ENCODE measurements at regions not wholly inside any gene's neighbourhood (a gene's known extent, or its start where the extent isn't known, plus 50 kb on each side); places are given as distances from the start of the nearest gene placed in this dataset.

DNA sequence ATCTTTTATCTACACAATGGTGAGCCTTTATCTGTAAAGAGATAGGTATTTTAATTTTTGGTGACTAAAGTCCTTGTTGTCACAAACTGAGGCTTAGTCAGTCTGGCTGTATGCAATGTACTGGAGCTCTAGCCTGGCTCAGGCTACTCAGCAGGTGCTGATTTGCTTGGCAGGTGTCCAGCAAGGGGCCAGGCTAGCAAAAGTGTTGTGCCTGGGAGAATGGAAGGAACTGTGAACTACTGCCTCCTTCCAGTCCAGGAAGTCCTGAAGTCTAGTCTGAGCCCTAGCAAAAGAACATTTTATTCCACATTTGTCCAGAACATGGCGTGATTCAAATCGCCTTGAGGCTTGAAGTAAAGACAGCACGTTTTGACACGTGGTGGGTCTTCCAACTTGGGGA, 260.5 kb downstream of the CCDC85A start:
- no peaks in the 10 kb centered on the region for H3K27me3 ChIP-seq (replicated peaks; ENCODE audit: control insufficient read depth, insufficient read depth, low read length)
- no peak for DNase-seq (ENCODE audit: extremely low read depth, insufficient read length)
- TF ChIP-seq, protein P1, sequence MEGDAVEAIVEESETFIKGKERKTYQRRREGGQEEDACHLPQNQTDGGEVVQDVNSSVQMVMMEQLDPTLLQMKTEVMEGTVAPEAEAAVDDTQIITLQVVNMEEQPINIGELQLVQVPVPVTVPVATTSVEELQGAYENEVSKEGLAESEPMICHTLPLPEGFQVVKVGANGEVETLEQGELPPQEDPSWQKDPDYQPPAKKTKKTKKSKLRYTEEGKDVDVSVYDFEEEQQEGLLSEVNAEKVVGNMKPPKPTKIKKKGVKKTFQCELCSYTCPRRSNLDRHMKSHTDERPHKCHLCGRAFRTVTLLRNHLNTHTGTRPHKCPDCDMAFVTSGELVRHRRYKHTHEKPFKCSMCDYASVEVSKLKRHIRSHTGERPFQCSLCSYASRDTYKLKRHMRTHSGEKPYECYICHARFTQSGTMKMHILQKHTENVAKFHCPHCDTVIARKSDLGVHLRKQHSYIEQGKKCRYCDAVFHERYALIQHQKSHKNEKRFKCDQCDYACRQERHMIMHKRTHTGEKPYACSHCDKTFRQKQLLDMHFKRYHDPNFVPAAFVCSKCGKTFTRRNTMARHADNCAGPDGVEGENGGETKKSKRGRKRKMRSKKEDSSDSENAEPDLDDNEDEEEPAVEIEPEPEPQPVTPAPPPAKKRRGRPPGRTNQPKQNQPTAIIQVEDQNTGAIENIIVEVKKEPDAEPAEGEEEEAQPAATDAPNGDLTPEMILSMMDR (IDR thresholded peaks at IDR 0.05; ENCODE audit: insufficient read depth, low read length, poor library complexity, severe bottlenecking) = no peak
- H3K4me3 ChIP-seq (replicated peaks; ENCODE audit: low read depth, low read length) = no peak overlapping the region
- H3K36me3 ChIP-seq (ENCODE audit: control insufficient read depth, insufficient read depth, low read length) = no peaks in the 10 kb centered on the region

- Histone ChIP-seq H3K36me3 (ENCODE audit: control insufficient read depth, insufficient read depth, low read length) (no peaks in the 10 kb centered on the region), H3K4me3 (replicated peaks; ENCODE audit: low read depth, low read length) (no peak overlapping the region), H3K27me3 (replicated peaks; ENCODE audit: control insufficient read depth, insufficient read depth, low read length) (no peaks in the 10 kb centered on the region)
- TF ChIP-seq, protein P1 (IDR thresholded peaks at IDR 0.05; ENCODE audit: insufficient read depth, low read length, poor library complexity, severe bottlenecking) = no peak
- no peak for DNase-seq (ENCODE audit: extremely low read depth, insufficient read length)
These were observed 264.7 kb downstream of the CCDC85A start for GRCh38 chr2:56448403-56449001.

DNA sequence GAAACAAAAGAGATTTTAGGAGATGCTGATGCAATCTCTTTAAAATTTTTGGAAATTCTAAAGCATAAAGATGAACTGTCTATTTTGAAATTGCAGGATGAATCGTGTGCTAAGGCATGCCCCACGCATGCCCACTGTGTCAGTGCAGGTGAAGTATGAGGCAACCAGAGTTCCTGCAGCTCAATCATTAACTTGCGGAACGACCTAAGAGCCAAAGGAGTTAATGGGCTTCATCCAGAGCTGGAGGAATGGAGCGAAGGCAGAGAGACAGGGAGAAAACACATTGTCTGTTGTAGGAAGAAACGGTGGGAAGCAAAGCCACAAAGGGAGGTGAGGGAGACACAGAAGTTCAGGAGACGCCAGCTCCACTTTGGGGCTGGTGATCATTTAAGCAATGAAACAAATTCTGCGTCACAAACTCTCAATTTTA, 265.2 kb downstream of the CCDC85A start:
- H3K27me3 ChIP-seq (replicated peaks; ENCODE audit: control insufficient read depth, insufficient read depth, low read length) = no peaks in the 10 kb centered on the region
- no peaks in the 10 kb centered on the region for H3K36me3 ChIP-seq (ENCODE audit: control insufficient read depth, insufficient read depth, low read length)
- TF ChIP-seq, protein P1 (IDR thresholded peaks at IDR 0.05; ENCODE audit: insufficient read depth, low read length, poor library complexity, severe bottlenecking) = no peak
- no peak for DNase-seq (ENCODE audit: extremely low read depth, insufficient read length)
- no peak overlapping the region for H3K4me3 ChIP-seq (replicated peaks; ENCODE audit: low read depth, low read length)

DNA sequence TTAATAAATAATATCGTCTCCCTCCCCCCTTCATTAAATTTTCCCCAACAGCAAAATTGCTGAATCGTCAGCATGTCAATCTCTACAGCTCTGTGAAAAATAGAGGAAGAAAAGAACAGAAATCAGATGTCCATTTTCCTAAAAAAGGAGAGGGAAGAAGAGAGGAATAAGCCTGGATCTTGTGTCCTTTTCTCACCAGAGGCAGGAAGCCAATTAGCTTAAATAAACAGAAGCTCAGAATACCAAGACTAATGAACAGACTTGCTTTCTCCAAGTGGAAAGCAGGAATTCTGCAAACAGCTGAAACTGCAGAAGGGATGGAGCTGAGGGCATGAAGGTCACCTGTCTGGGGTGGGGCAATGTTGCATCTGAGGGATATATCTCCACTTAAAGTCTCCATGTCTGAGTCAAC, 265.7 kb downstream of the CCDC85A start:
- no peak for DNase-seq (ENCODE audit: extremely low read depth, insufficient read length)
- H3K36me3 ChIP-seq (ENCODE audit: control insufficient read depth, insufficient read depth, low read length) = no peaks in the 10 kb centered on the region
- TF ChIP-seq, protein P1 (IDR thresholded peaks at IDR 0.05; ENCODE audit: insufficient read depth, low read length, poor library complexity, severe bottlenecking) = no peak
- H3K27me3 ChIP-seq (replicated peaks; ENCODE audit: control insufficient read depth, insufficient read depth, low read length) = no peaks in the 10 kb centered on the region
- no peak overlapping the region for H3K4me3 ChIP-seq (replicated peaks; ENCODE audit: low read depth, low read length)

GRCh38 chr2:56450047-56450446, 266.3 kb downstream of the CCDC85A start:
- no peak for DNase-seq (ENCODE audit: extremely low read depth, insufficient read length)
- no peak overlapping the region for H3K4me3 ChIP-seq (replicated peaks; ENCODE audit: low read depth, low read length)
- H3K27me3 ChIP-seq (replicated peaks; ENCODE audit: control insufficient read depth, insufficient read depth, low read length) = no peaks in the 10 kb centered on the region
- TF ChIP-seq, protein P1 (IDR thresholded peaks at IDR 0.05; ENCODE audit: insufficient read depth, low read length, poor library complexity, severe bottlenecking) = no peak
- no peaks in the 10 kb centered on the region for H3K36me3 ChIP-seq (ENCODE audit: control insufficient read depth, insufficient read depth, low read length)

GRCh38 chr2:56450772-56451171, 267.0 kb downstream of the CCDC85A start:
- no peak overlapping the region for H3K4me3 ChIP-seq (replicated peaks; ENCODE audit: low read depth, low read length)
- DNase-seq (ENCODE audit: extremely low read depth, insufficient read length) = no peak

More at GRCh38 chr2:56450772-56451171, 267.0 kb downstream of the CCDC85A start:
- no peaks in the 10 kb centered on the region for H3K27me3 ChIP-seq (replicated peaks; ENCODE audit: control insufficient read depth, insufficient read depth, low read length)
- no peaks in the 10 kb centered on the region for H3K36me3 ChIP-seq (ENCODE audit: control insufficient read depth, insufficient read depth, low read length)
- TF ChIP-seq, protein P1 (IDR thresholded peaks at IDR 0.05; ENCODE audit: insufficient read depth, low read length, poor library complexity, severe bottlenecking) = no peak
